ENCODE measurements at regions not wholly inside any gene's neighbourhood (a gene's known extent, or its start where the extent isn't known, plus 50 kb on each side); places are given as distances from the start of the nearest gene placed in this dataset.

GRCh38 chr2:81163583-81163982, 859.0 kb upstream of the LRRTM1 start:
- in situ Hi-C loops (cut with MboI; ENCODE audit: low pct_unique_long_range_greater_than_20kb, low sequenced_read_pairs, unreplicated experiment), result no loop called here
- TF ChIP-seq, protein P1, sequence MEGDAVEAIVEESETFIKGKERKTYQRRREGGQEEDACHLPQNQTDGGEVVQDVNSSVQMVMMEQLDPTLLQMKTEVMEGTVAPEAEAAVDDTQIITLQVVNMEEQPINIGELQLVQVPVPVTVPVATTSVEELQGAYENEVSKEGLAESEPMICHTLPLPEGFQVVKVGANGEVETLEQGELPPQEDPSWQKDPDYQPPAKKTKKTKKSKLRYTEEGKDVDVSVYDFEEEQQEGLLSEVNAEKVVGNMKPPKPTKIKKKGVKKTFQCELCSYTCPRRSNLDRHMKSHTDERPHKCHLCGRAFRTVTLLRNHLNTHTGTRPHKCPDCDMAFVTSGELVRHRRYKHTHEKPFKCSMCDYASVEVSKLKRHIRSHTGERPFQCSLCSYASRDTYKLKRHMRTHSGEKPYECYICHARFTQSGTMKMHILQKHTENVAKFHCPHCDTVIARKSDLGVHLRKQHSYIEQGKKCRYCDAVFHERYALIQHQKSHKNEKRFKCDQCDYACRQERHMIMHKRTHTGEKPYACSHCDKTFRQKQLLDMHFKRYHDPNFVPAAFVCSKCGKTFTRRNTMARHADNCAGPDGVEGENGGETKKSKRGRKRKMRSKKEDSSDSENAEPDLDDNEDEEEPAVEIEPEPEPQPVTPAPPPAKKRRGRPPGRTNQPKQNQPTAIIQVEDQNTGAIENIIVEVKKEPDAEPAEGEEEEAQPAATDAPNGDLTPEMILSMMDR (IDR thresholded peaks at IDR 0.05; ENCODE audit: extremely low read depth, insufficient read depth, missing control alignments), result no peak
- DNase-seq (ENCODE audit: low spot score), result no peak

- in situ Hi-C loops (cut with MboI; ENCODE audit: low pct_unique_long_range_greater_than_20kb, low sequenced_read_pairs, unreplicated experiment), result no loop called here
- TF ChIP-seq, protein P1 (IDR thresholded peaks at IDR 0.05; ENCODE audit: extremely low read depth, insufficient read depth, missing control alignments), result no peak
- DNase-seq (ENCODE audit: low spot score), result no peak
Observed at GRCh38 chr2:81158505-81158904, 854.0 kb upstream of the LRRTM1 start.

DNA sequence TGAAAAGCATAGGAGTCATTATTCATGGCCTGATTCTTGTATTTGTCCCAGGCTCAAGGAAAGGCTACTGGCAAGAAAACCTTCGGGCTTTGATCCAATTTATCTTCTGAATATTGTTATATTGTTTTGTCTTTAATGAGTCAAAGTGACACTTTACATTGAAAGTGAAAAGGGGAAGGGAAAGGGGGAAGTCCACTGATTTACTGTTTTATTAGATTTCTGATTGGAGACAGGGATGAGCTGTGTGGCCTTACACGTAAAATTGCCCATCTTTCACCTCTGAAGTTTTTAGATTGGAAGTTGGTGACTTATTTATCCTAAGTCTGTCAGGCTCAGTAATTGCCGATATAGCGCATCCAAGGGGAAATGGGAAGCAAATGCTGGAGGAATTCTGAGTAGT, 843.8 kb upstream of the LRRTM1 start:
- DNase-seq (ENCODE audit: low spot score), result no peak
- TF ChIP-seq, protein P1 (IDR thresholded peaks at IDR 0.05; ENCODE audit: extremely low read depth, insufficient read depth, missing control alignments), result no peak
- in situ Hi-C loops (cut with MboI; ENCODE audit: low pct_unique_long_range_greater_than_20kb, low sequenced_read_pairs, unreplicated experiment), result no loop called here

DNA sequence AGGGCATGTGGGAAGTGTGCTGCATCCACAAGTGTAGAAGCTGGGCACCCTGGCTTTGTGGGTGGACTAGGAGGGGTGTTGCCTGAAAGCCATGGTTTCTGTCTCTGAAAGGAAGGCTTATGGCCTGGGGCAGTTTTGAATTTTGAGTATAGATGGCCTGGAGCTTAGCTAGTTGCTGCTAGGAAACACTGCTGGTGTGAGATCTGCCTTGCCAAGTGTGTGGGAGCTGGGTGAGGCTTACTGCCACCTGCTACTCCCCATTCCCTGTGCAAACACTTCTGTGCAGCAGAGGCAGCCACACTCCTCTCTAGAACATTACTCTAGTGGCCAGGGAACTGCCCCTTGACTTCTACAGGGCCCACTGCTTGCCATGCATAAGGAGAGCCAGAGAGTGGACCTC, 831.7 kb upstream of the LRRTM1 start:
- in situ Hi-C loops (cut with MboI; ENCODE audit: low pct_unique_long_range_greater_than_20kb, low sequenced_read_pairs, unreplicated experiment), result no loop called here
- TF ChIP-seq, protein P1 (IDR thresholded peaks at IDR 0.05; ENCODE audit: extremely low read depth, insufficient read depth, missing control alignments), result no peak

GRCh38 chr2:81097361-81097760, 792.8 kb upstream of the LRRTM1 start:
- no peak for DNase-seq (ENCODE audit: low spot score)
- TF ChIP-seq, protein P1 (IDR thresholded peaks at IDR 0.05; ENCODE audit: extremely low read depth, insufficient read depth, missing control alignments), result no peak
- in situ Hi-C loops (cut with MboI; ENCODE audit: low pct_unique_long_range_greater_than_20kb, low sequenced_read_pairs, unreplicated experiment), result no loop called here

More for the DNA sequence above, 831.7 kb upstream of the LRRTM1 start:
- DNase-seq (ENCODE audit: low spot score), result no peak

- TF ChIP-seq, protein P1 (IDR thresholded peaks at IDR 0.05; ENCODE audit: extremely low read depth, insufficient read depth, missing control alignments), result no peak
- DNase-seq (ENCODE audit: low spot score), result no peak
- in situ Hi-C loops (cut with MboI; ENCODE audit: low pct_unique_long_range_greater_than_20kb, low sequenced_read_pairs, unreplicated experiment), result no loop called here
Observed at GRCh38 chr2:81093031-81093430, 788.5 kb upstream of the LRRTM1 start.

GRCh38 chr2:81087646-81088045, 783.1 kb upstream of the LRRTM1 start:
- TF ChIP-seq, protein P1 (IDR thresholded peaks at IDR 0.05; ENCODE audit: extremely low read depth, insufficient read depth, missing control alignments), result no peak
- DNase-seq (ENCODE audit: low spot score), result no peak
- in situ Hi-C loops (cut with MboI; ENCODE audit: low pct_unique_long_range_greater_than_20kb, low sequenced_read_pairs, unreplicated experiment), result no loop called here

Data from GM13977 (cell line).